Esophagus muscularis mucosa (tissue), 4 donors: ENCODE measurements at regions not wholly inside any gene's neighbourhood (a gene's known extent, or its start where the extent isn't known, plus 50 kb on each side); places are given as distances from the start of the nearest gene placed in this dataset.

Experiments used
- DNase-seq: peaks from one replicate; pipeline ENCODE4 v3.0.0-alpha.2; 2017; ENCODE audit errors: extremely low spot score
- H3K27ac ChIP-seq, 4 donors: fragments of 200-600 bp; sonication (generic); replicated peaks in 1 of 4; 1 replicate in 3 of 4; 2 replicates in 1 of 4; pipeline ENCODE4 v1.5.1; 2016 to 2019; ENCODE audit warnings: mild to moderate bottlenecking in 1 of 4
- H3K27me3 ChIP-seq, 4 donors: fragments of 200-600 bp; sonication (generic); one replicate each; pipeline versions ENCODE4 v1.5.1 to v1.6.0; 2016 to 2019
- H3K36me3 ChIP-seq, 4 donors: fragments of 200-600 bp; sonication (generic); one replicate each; pipeline ENCODE4 v1.5.1; 2016 to 2019
- H3K4me1 ChIP-seq, 4 donors: fragments of 200-600 bp; sonication (generic); one replicate each; pipeline ENCODE4 v1.5.1; 2016 to 2019
- H3K4me3 ChIP-seq, 4 donors: fragments of 200-600 bp; sonication (generic); 1 replicate in 2 of 4; 2 replicates in 2 of 4; pipeline ENCODE4 v1.5.1; 2016 to 2019; ENCODE audit warnings: mild to moderate bottlenecking in 4 of 4, moderate library complexity in 1 of 4
- H3K9me3 ChIP-seq, 4 donors: fragments of 200-600 bp; sonication (generic); 1 replicate in 3 of 4; 2 replicates in 1 of 4; pipeline ENCODE4 v1.5.1; 2016 to 2019
- CTCF ChIP-seq, 3 experiments: fragments of 200-600 bp in 2 of 3; fragments of 450-650 bp in 1 of 3; sonication (generic) in 2 of 3; IDR thresholded peaks; one replicate each; pipeline ENCODE4 v1.5.1; 2017 to 2019; ENCODE audit warnings: antibody characterized with exemption in 3 of 3, mild to moderate bottlenecking in 2 of 3, moderate library complexity in 1 of 3
- EP300 ChIP-seq: sonication (generic); formaldehyde crosslinking; IDR thresholded peaks from one replicate; pipeline ENCODE4 v1.6.1; 2017; ENCODE audit warnings: antibody characterized with exemption
- POLR2A ChIP-seq: fragments of 450-650 bp; IDR thresholded peaks from one replicate; pipeline ENCODE4 v1.6.1; 2017; ENCODE audit warnings: antibody characterized with exemption, moderate library complexity, mild to moderate bottlenecking, low read depth
- POLR2AphosphoS5 ChIP-seq, 2 donors: sonication (generic); formaldehyde crosslinking; IDR thresholded peaks; one replicate each; pipeline ENCODE4 v1.6.1; 2017; ENCODE audit warnings: antibody characterized with exemption in 2 of 2
- WGBS: methylation state at CpG from one replicate; pipeline ENCODE4 v1.1.5; 2018; 5-methylcytosine and 5-hydroxymethylcytosine counted together
- intact Hi-C: fragments of 100-400 bp; cut with DNase I; formaldehyde crosslinking; loops from one replicate; pipeline ENCODE4 v1.15.1; 2023

GRCh38 chrX:9164533-9165426 lies 130.9 kb upstream of the FAM9B start:
- Histone ChIP-seq H3K9me3 (peaks cover 0 to 8% (median 0%) of the 10 kb centered on the region in 4 donors), H3K36me3 (no peaks in the 10 kb centered on the region), H3K27ac (no peak overlapping the region), H3K27me3 (no peaks in the 10 kb centered on the region), H3K4me1 (no peaks in the 10 kb centered on the region), H3K4me3 (no peak overlapping the region)
- WGBS, result 83% methylated on average over 10 of the region's 11 CpGs
- TF ChIP-seq POLR2A (no peak), EP300 (no peak), POLR2AphosphoS5 (IDR thresholded peaks at IDR 0.05) (no peak), CTCF (IDR thresholded peaks at IDR 0.05) (no peak)
- intact Hi-C loops, result no loop called here
- DNase-seq, result no peak

GRCh38 chrX:9166584-9166944 lies 132.6 kb upstream of the FAM9B start:
- Histone ChIP-seq H3K36me3 (no peaks in the 10 kb centered on the region), H3K4me1 (no peaks in the 10 kb centered on the region), H3K9me3 (peaks cover 0 to 8% (median 0%) of the 10 kb centered on the region in 4 donors), H3K27ac (no peak overlapping the region), H3K27me3 (no peaks in the 10 kb centered on the region), H3K4me3 (no peak overlapping the region)
- TF ChIP-seq POLR2AphosphoS5 (IDR thresholded peaks at IDR 0.05) (no peak), EP300 (no peak), CTCF (IDR thresholded peaks at IDR 0.05) (no peak), POLR2A (no peak)
- 78% methylated on average over 1 of the region's 1 CpG for WGBS
- intact Hi-C loops, result no loop called here
- DNase-seq, result no peak

GRCh38 chrX:9171841-9172463 lies 138.0 kb upstream of the FAM9B start:
- Histone ChIP-seq H3K9me3 (peaks cover 0 to 8% (median 0%) of the 10 kb centered on the region in 4 donors), H3K27me3 (no peaks in the 10 kb centered on the region), H3K36me3 (no peaks in the 10 kb centered on the region), H3K4me1 (no peaks in the 10 kb centered on the region), H3K27ac (no peak overlapping the region), H3K4me3 (no peak overlapping the region)
- intact Hi-C loops, result no loop called here
- DNase-seq, result no peak
- WGBS, result 76% methylated on average over 7 of the region's 7 CpGs
- TF ChIP-seq EP300 (no peak), POLR2A (no peak), POLR2AphosphoS5 (IDR thresholded peaks at IDR 0.05) (no peak), CTCF (IDR thresholded peaks at IDR 0.05) (no peak)

GRCh38 chrX:9172464-9172850 lies 138.5 kb upstream of the FAM9B start:
- peaks cover 0 to 4% (median 0%) of the 10 kb centered on the region in 4 donors for H3K9me3 ChIP-seq
- DNase-seq, result no peak
- H3K4me3 ChIP-seq, result no peak overlapping the region
- H3K36me3 ChIP-seq, result no peaks in the 10 kb centered on the region
- no peak overlapping the region for H3K27ac ChIP-seq
- no peaks in the 10 kb centered on the region for H3K27me3 ChIP-seq
- WGBS, result 88% methylated on average over 6 of the region's 6 CpGs
- no peaks in the 10 kb centered on the region for H3K4me1 ChIP-seq
- TF ChIP-seq POLR2A (no peak), POLR2AphosphoS5 (IDR thresholded peaks at IDR 0.05) (no peak), EP300 (no peak), CTCF (IDR thresholded peaks at IDR 0.05) (no peak)
- intact Hi-C loops, result no loop called here
